GM21737 (cell line): ENCODE measurements at regions not wholly inside any gene's neighbourhood (a gene's known extent, or its start where the extent isn't known, plus 50 kb on each side); places are given as distances from the start of the nearest gene placed in this dataset.

Experiments used
- ATAC-seq: cut with Tn5 transposase; IDR thresholded peaks from one replicate; pipeline ENCODE4 v1.9.1; 2021; ENCODE audit warnings: mild to moderate bottlenecking, moderate library complexity; ENCODE audit not compliant: unreplicated experiment

GRCh38 chr4:180637616-180638015 lies 1605.6 kb upstream of the TENM3 start:
- ATAC-seq = no peak

- no peak for ATAC-seq
Observed at GRCh38 chr4:180640193-180640592, 1603.0 kb upstream of the TENM3 start.

GRCh38 chr4:180641495-180641894 lies 1601.7 kb upstream of the TENM3 start:
- ATAC-seq = no peak

GRCh38 chr4:180642732-180643131 lies 1600.5 kb upstream of the TENM3 start:
- no peak for ATAC-seq

- no peak for ATAC-seq
Observed at GRCh38 chr4:180650273-180650672, 1592.9 kb upstream of the TENM3 start.

- no peak for ATAC-seq
Observed at GRCh38 chr4:180652533-180652932, 1590.7 kb upstream of the TENM3 start.

- no peak for ATAC-seq
Observed at GRCh38 chr4:180655886-180656285, 1587.3 kb upstream of the TENM3 start.

- no peak for ATAC-seq
Observed at GRCh38 chr4:180657881-180658280, 1585.3 kb upstream of the TENM3 start.

GRCh38 chr4:180664766-180665368 lies 1578.3 kb upstream of the TENM3 start:
- peak; percentile 91 for ATAC-seq

GRCh38 chr4:180665481-180665880 lies 1577.7 kb upstream of the TENM3 start:
- no peak for ATAC-seq

- ATAC-seq = peak; percentile 84
Observed at GRCh38 chr4:180665994-180666824, 1577.0 kb upstream of the TENM3 start.

GRCh38 chr4:180668732-180669131 lies 1574.5 kb upstream of the TENM3 start:
- ATAC-seq = no peak

GRCh38 chr4:180669680-180670079 lies 1573.5 kb upstream of the TENM3 start:
- no peak for ATAC-seq

GRCh38 chr4:180674619-180675358 lies 1568.4 kb upstream of the TENM3 start:
- ATAC-seq = no peak

GRCh38 chr4:180675359-180675650 lies 1567.9 kb upstream of the TENM3 start:
- no peak for ATAC-seq

GRCh38 chr4:180680305-180680704 lies 1562.9 kb upstream of the TENM3 start:
- ATAC-seq = no peak

- ATAC-seq = no peak
Observed at GRCh38 chr4:180682776-180683175, 1560.4 kb upstream of the TENM3 start.

- no peak for ATAC-seq
Observed at GRCh38 chr4:180683186-180683585, 1560.0 kb upstream of the TENM3 start.

- no peak for ATAC-seq
Observed at GRCh38 chr4:180688480-180688879, 1554.7 kb upstream of the TENM3 start.

- ATAC-seq = no peak
Observed at GRCh38 chr4:180694875-180695274, 1548.3 kb upstream of the TENM3 start.

- ATAC-seq = no peak
Observed at GRCh38 chr4:180695851-180696250, 1547.4 kb upstream of the TENM3 start.
